ENCODE measurements at regions not wholly inside any gene's neighbourhood (a gene's known extent, or its start where the extent isn't known, plus 50 kb on each side); places are given as distances from the start of the nearest gene placed in this dataset.

DNA sequence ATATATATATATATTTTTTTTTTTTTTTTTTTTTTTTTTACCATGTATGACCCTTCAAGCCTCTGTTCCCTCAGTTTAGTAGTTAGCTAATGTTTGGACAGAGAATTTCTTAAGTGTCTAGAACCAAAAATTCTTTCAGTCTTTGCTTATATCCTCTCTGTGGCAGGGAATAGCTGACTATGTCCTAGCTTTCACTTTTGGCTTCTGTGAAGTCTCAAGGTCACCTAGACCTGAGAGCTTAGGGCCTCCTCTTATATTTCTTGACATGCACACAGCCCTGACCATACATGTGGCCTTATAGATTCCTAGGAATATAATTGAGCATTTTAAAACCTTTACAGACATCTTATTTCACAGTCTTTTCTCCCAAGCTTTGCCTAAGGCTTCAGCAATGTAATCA, 930.8 kb upstream of the CDH9 start:
- TF ChIP-seq, protein P1, sequence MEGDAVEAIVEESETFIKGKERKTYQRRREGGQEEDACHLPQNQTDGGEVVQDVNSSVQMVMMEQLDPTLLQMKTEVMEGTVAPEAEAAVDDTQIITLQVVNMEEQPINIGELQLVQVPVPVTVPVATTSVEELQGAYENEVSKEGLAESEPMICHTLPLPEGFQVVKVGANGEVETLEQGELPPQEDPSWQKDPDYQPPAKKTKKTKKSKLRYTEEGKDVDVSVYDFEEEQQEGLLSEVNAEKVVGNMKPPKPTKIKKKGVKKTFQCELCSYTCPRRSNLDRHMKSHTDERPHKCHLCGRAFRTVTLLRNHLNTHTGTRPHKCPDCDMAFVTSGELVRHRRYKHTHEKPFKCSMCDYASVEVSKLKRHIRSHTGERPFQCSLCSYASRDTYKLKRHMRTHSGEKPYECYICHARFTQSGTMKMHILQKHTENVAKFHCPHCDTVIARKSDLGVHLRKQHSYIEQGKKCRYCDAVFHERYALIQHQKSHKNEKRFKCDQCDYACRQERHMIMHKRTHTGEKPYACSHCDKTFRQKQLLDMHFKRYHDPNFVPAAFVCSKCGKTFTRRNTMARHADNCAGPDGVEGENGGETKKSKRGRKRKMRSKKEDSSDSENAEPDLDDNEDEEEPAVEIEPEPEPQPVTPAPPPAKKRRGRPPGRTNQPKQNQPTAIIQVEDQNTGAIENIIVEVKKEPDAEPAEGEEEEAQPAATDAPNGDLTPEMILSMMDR (IDR thresholded peaks at IDR 0.05; ENCODE audit: low read depth, low read length): no peak
- no peak for TF ChIP-seq MYC (IDR thresholded peaks at IDR 0.05; ENCODE audit: low read depth, low read length)
